H9 (cell line): ENCODE measurements at regions not wholly inside any gene's neighbourhood (a gene's known extent, or its start where the extent isn't known, plus 50 kb on each side); places are given as distances from the start of the nearest gene placed in this dataset.

Experiments
- DNase-seq: peaks from one replicate; pipeline ENCODE4 v3.0.0-alpha.2; 2017
- H2AFZ ChIP-seq: one replicate; pipeline ENCODE4 v1.6.1; 2013; ENCODE audit warnings: mild to moderate bottlenecking, low read length, control low read depth, moderate library complexity
- H2AK5ac ChIP-seq: 2 replicates; pipeline ENCODE4 v1.6.1; 2013; ENCODE audit warnings: low read length, control low read depth, mixed read lengths; ENCODE audit not compliant: insufficient read length
- H2BK120ac ChIP-seq: one replicate; pipeline ENCODE4 v1.6.1; 2013; ENCODE audit warnings: low read depth, mild to moderate bottlenecking, low read length, control low read depth, inconsistent platforms; ENCODE audit not compliant: poor library complexity, severe bottlenecking
- H2BK12ac ChIP-seq: 2 replicates; pipeline ENCODE4 v1.6.1; 2013; ENCODE audit warnings: low read length, control low read depth, mixed read lengths, low read depth; ENCODE audit not compliant: insufficient read length
- H2BK15ac ChIP-seq: 2 replicates; pipeline ENCODE4 v1.6.1; 2013; ENCODE audit warnings: low read depth, low read length, control low read depth
- H2BK20ac ChIP-seq: one replicate; pipeline ENCODE4 v1.6.1; 2013; ENCODE audit warnings: low read depth, mild to moderate bottlenecking, low read length, control low read depth, inconsistent platforms; ENCODE audit not compliant: poor library complexity, severe bottlenecking
- H2BK5ac ChIP-seq: 2 replicates; pipeline ENCODE4 v1.6.1; 2013; ENCODE audit warnings: low read length, control low read depth, mixed read lengths; ENCODE audit not compliant: insufficient read length
- H3K14ac ChIP-seq: 2 replicates; pipeline ENCODE4 v1.6.1; 2013; ENCODE audit warnings: low read length, control low read depth; ENCODE audit not compliant: insufficient read depth
- H3K18ac ChIP-seq: 2 replicates; pipeline ENCODE4 v1.6.1; 2013; ENCODE audit warnings: low read depth, mild to moderate bottlenecking, mixed read lengths, low read length, control low read depth; ENCODE audit not compliant: insufficient read length
- H3K23ac ChIP-seq: 2 replicates; pipeline ENCODE4 v1.6.1; 2013; ENCODE audit warnings: low read length, control low read depth, mixed read lengths, low read depth; ENCODE audit not compliant: insufficient read length
- H3K23me2 ChIP-seq: 2 replicates; pipeline ENCODE4 v1.6.1; 2013; ENCODE audit warnings: low read depth, mild to moderate bottlenecking, mixed read lengths, low read length, control low read depth; ENCODE audit not compliant: insufficient read length, poor library complexity, severe bottlenecking
- H3K27ac ChIP-seq: 2 replicates; pipeline ENCODE4 v1.5.1; 2013; ENCODE audit warnings: low read length, control low read depth, mixed read lengths, low read depth; ENCODE audit not compliant: insufficient read length
- H3K27me3 ChIP-seq: 2 replicates; pipeline ENCODE4 v1.6.1; 2013; ENCODE audit warnings: low read length, control low read depth, inconsistent platforms; ENCODE audit not compliant: insufficient read depth
- H3K4ac ChIP-seq: 2 replicates; pipeline ENCODE4 v1.6.1; 2013; ENCODE audit warnings: low read depth, mild to moderate bottlenecking, control low read depth, inconsistent platforms, low read length, moderate library complexity
- H3K4me1 ChIP-seq: 2 replicates; pipeline ENCODE4 v1.6.1; 2013; ENCODE audit warnings: low read length, control low read depth, inconsistent platforms; ENCODE audit not compliant: insufficient read depth
- H3K4me2 ChIP-seq: 2 replicates; pipeline ENCODE4 v1.6.1; 2013; ENCODE audit warnings: low read length, control low read depth, mixed read lengths; ENCODE audit not compliant: insufficient read length, insufficient read depth
- H3K56ac ChIP-seq: 2 replicates; pipeline ENCODE4 v1.6.1; 2013; ENCODE audit warnings: low read depth, mild to moderate bottlenecking, mixed read lengths, low read length, control low read depth; ENCODE audit not compliant: insufficient read length
- H3K79me1 ChIP-seq: 2 replicates; pipeline ENCODE4 v1.6.1; 2013; ENCODE audit warnings: low read depth, mild to moderate bottlenecking, moderate library complexity, low read length, control low read depth, inconsistent platforms; ENCODE audit not compliant: insufficient read depth, poor library complexity, severe bottlenecking
- H3K79me2 ChIP-seq: 2 replicates; pipeline ENCODE4 v1.6.1; 2013; ENCODE audit warnings: low read length, control low read depth, inconsistent platforms; ENCODE audit not compliant: insufficient read depth
- H3K9ac ChIP-seq: 2 replicates; pipeline ENCODE4 v1.6.1; 2013; ENCODE audit warnings: low read length, control low read depth, mixed read lengths; ENCODE audit not compliant: insufficient read length; ENCODE audit errors: extremely low read depth
- H3K9me3 ChIP-seq: one replicate; pipeline ENCODE4 v1.6.1; 2013; ENCODE audit warnings: low read depth, low read length, inconsistent platforms; ENCODE audit not compliant: control insufficient read depth
- H3T11ph ChIP-seq: one replicate; pipeline ENCODE4 v1.6.1; 2013; ENCODE audit warnings: mild to moderate bottlenecking, low read length, control low read depth, inconsistent platforms
- H4K20me1 ChIP-seq: one replicate; pipeline ENCODE4 v1.6.1; 2013; ENCODE audit not compliant: control insufficient read depth, insufficient read length, insufficient read depth
- H4K5ac ChIP-seq: 2 replicates; pipeline ENCODE4 v1.6.1; 2013; ENCODE audit warnings: low read depth, mild to moderate bottlenecking, mixed read lengths, low read length, control low read depth; ENCODE audit not compliant: insufficient read length
- H4K8ac ChIP-seq: replicated peaks from 2 replicates; pipeline ENCODE4 v1.6.1; 2013; ENCODE audit warnings: low read length, control low read depth, mixed read lengths, low read depth; ENCODE audit not compliant: insufficient read length
- H4K91ac ChIP-seq: 2 replicates; pipeline ENCODE4 v1.6.1; 2013; ENCODE audit warnings: low read depth, mild to moderate bottlenecking, moderate library complexity, mixed read lengths, low read length, control low read depth; ENCODE audit not compliant: insufficient read length
- H3K27ac Mint-ChIP-seq, 3 experiments: 2 replicates in 2 of 3; 3 replicates in 1 of 3; pipeline ENCODE4 v1.8.0; 2020 to 2021; ENCODE audit warnings: mixed read lengths in 3 of 3, mild to moderate bottlenecking in 1 of 3, moderate library complexity in 1 of 3
- H3K27me3 Mint-ChIP-seq: 2 replicates; pipeline ENCODE4 v1.8.0; 2021; ENCODE audit warnings: low read depth, mild to moderate bottlenecking, moderate library complexity, mixed read lengths
- H3K36me3 Mint-ChIP-seq, 3 experiments: 2 replicates in 2 of 3; 3 replicates in 1 of 3; pipeline ENCODE4 v1.8.0; 2020 to 2021; ENCODE audit warnings: low read depth in 3 of 3, mixed read lengths in 3 of 3; ENCODE audit not compliant: insufficient read depth in 1 of 3
- H3K4me1 Mint-ChIP-seq, 2 experiments: 2 replicates each; pipeline ENCODE4 v1.8.0; 2020; ENCODE audit warnings: mixed read lengths in 2 of 2
- H3K4me3 Mint-ChIP-seq, 2 experiments: 2 replicates in 1 of 2; 3 replicates in 1 of 2; pipeline ENCODE4 v1.8.0; 2020 to 2021; ENCODE audit warnings: mild to moderate bottlenecking in 2 of 2, mixed read lengths in 2 of 2, moderate library complexity in 1 of 2
- H3K9me3 Mint-ChIP-seq, 2 experiments: 2 replicates in 1 of 2; 3 replicates in 1 of 2; pipeline ENCODE4 v1.8.0; 2020; ENCODE audit warnings: mild to moderate bottlenecking in 2 of 2, mixed read lengths in 2 of 2, moderate library complexity in 1 of 2
- WGBS: extraction: QIAGEN DNeasy Blood & Tissue Kit; methylation state at CpG from one replicate; pipeline ENCODE4 v1.1.7; 2013; ENCODE audit warnings: missing lambda C conversion rate, low lambda C conversion rate, mixed read lengths; ENCODE audit not compliant: insufficient read length; ENCODE audit errors: extremely low coverage; 5-methylcytosine and 5-hydroxymethylcytosine counted together
- TF ChIP-seq, protein P1 (sequence below): fragments of 200-600 bp; sonication (generic); conservative IDR thresholded peaks from 3 replicates; pipeline ENCODE4 v1.8.0; 2021; ENCODE audit warnings: antibody characterized with exemption, mild to moderate bottlenecking

DNA sequence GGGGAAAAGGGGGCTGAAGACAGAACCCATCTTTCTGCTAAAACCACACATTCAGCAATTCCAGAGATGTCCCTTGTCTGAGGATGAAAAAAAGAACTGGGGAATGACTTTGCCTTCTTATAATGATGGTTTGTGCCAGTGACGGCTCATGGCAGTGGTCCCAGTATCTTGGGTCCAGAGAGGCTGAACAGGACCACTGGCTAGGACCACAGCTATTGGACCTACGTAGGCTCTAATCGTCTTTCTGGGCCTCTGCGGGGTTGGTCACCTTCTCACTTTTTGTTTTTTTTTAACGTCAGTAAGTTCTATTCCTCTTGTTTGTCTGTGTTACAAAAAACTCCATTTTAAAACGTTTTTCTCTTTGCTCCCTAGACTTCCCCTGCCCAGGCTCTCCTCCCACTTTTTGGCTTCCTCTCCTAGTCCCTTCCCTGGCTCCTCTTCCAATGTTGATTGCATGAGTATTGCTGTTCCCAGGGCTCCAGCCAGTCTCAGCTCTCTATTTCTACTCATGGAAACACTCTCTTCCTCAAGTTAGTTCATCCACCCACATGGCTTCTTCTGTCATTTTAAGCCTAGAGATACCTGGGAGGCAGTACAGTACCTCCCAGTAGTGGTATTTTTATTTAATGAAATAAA lies 52.6 kb upstream of the STX18 start:
- Histone ChIP-seq H3T11ph (no peak overlapping the region), H2BK120ac (no peak overlapping the region), H3K23ac (no peak overlapping the region), H4K91ac (no peak overlapping the region), H4K20me1 (no peaks in the 10 kb centered on the region), H3K4me2 (no peak overlapping the region), H2AK5ac (no peak overlapping the region), H3K56ac (no peak overlapping the region), H2BK20ac (no peak overlapping the region), H3K18ac (no peak overlapping the region), H3K79me2 (no peaks in the 10 kb centered on the region), H3K9ac (no peak overlapping the region), H3K4me1 (no peaks in the 10 kb centered on the region), H2AFZ (no peak overlapping the region), H3K27me3 (no peaks in the 10 kb centered on the region; the same call in 1 of the 2 replicates), H3K14ac (no peak overlapping the region), H4K8ac (no peak overlapping the region), H2BK5ac (no peak overlapping the region), H3K4ac (no peak overlapping the region), H3K23me2 (no peaks in the 10 kb centered on the region), H4K5ac (no peak overlapping the region), H2BK15ac (no peak overlapping the region), H2BK12ac (no peak overlapping the region), H3K27ac (no peak overlapping the region), H3K9me3 (peaks cover 14% of the 10 kb centered on the region), H3K79me1 (no peaks in the 10 kb centered on the region)
- DNase-seq: no peak
- peaks cover 10% of the 10 kb centered on the region; the same call in 1 of the 2 replicates for H3K27me3 Mint-ChIP-seq
- H3K4me1 Mint-ChIP-seq: peaks cover 13% of the 10 kb centered on the region in 2 experiments
- H3K9me3 Mint-ChIP-seq: peaks cover 20 to 30% of the 10 kb centered on the region in 2 experiments
- no peak overlapping the region for H3K27ac Mint-ChIP-seq
- peaks cover 24 to 39% (median 37%) of the 10 kb centered on the region in 3 experiments for H3K36me3 Mint-ChIP-seq
- no peak overlapping the region for H3K4me3 Mint-ChIP-seq
- TF ChIP-seq, protein P1, sequence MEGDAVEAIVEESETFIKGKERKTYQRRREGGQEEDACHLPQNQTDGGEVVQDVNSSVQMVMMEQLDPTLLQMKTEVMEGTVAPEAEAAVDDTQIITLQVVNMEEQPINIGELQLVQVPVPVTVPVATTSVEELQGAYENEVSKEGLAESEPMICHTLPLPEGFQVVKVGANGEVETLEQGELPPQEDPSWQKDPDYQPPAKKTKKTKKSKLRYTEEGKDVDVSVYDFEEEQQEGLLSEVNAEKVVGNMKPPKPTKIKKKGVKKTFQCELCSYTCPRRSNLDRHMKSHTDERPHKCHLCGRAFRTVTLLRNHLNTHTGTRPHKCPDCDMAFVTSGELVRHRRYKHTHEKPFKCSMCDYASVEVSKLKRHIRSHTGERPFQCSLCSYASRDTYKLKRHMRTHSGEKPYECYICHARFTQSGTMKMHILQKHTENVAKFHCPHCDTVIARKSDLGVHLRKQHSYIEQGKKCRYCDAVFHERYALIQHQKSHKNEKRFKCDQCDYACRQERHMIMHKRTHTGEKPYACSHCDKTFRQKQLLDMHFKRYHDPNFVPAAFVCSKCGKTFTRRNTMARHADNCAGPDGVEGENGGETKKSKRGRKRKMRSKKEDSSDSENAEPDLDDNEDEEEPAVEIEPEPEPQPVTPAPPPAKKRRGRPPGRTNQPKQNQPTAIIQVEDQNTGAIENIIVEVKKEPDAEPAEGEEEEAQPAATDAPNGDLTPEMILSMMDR: no peak
- no CpG with 5 or more reads among the region's 6 CpGs for WGBS
